ENCODE measurements at regions not wholly inside any gene's neighbourhood (a gene's known extent, or its start where the extent isn't known, plus 50 kb on each side); places are given as distances from the start of the nearest gene placed in this dataset.

- TF ChIP-seq CTCF (IDR thresholded peaks at IDR 0.05) (no peak), POLR2A (IDR thresholded peaks at IDR 0.05) (no peak)
Observed at GRCh38 chr16:5838071-5838470, 740.5 kb upstream of the EEF2KMT start.

All from uterus (tissue), 2 donors.